IMR-90 (cell line): ENCODE measurements at regions not wholly inside any gene's neighbourhood (a gene's known extent, or its start where the extent isn't known, plus 50 kb on each side); places are given as distances from the start of the nearest gene placed in this dataset.

Source experiments
- ATAC-seq: fragments of 200-7000 bp; cut with Tn5 transposase; 2 replicates; pipeline ENCODE4 v1.9.1; 2020; ENCODE audit warnings: low read depth, mild to moderate bottlenecking, moderate library complexity
- BruUV-seq: library from RNA; stranded (reverse); fragments of 400-500 nt; replicated peaks from 2 replicates; lab custom pipeline; 2021; lab: Mats Ljungman, UMichigan
- CTCF ChIA-PET: fragments of 300-600 bp; formaldehyde crosslinking; extraction: SDS; loops from one replicate; lab custom pipeline; 2021; ENCODE audit warnings: antibody characterized with exemption; lab: Yijun Ruan, JAX
- POLR2A ChIA-PET: fragments of 300-600 bp; sonication (Branson Sonifier 250); formaldehyde crosslinking; loops from one replicate; lab custom pipeline; 2022; ENCODE audit warnings: antibody characterized with exemption; ENCODE audit not compliant: unreplicated experiment; lab: Charles Lee
- DNase-seq: peaks from one replicate; pipeline ENCODE4 v3.0.0; 2013
- H2AFZ ChIP-seq: replicated peaks from 2 replicates; pipeline ENCODE3; 2013; ENCODE audit warnings: low read length, mild to moderate bottlenecking; ENCODE audit not compliant: poor library complexity
- H2AK5ac ChIP-seq: 2 replicates; pipeline ENCODE4 v1.6.1; 2013; ENCODE audit warnings: low read depth, low read length, inconsistent platforms
- H2AK9ac ChIP-seq: replicated peaks from 2 replicates; pipeline ENCODE3; 2013; ENCODE audit warnings: mild to moderate bottlenecking, low read depth, low read length, moderate library complexity; ENCODE audit not compliant: poor library complexity
- H2BK120ac ChIP-seq: 2 replicates; pipeline ENCODE4 v1.6.1; 2013; ENCODE audit warnings: low read depth, low read length, inconsistent platforms
- H2BK15ac ChIP-seq: 3 replicates; pipeline ENCODE4 v1.6.1; 2013; ENCODE audit warnings: low read depth, low read length, inconsistent platforms
- H2BK20ac ChIP-seq: 2 replicates; pipeline ENCODE4 v1.6.1; 2013; ENCODE audit warnings: low read depth, mild to moderate bottlenecking, inconsistent platforms, low read length, moderate library complexity
- H2BK5ac ChIP-seq: 2 replicates; pipeline ENCODE4 v1.6.1; 2013; ENCODE audit warnings: mild to moderate bottlenecking, low read depth, low read length, inconsistent platforms; ENCODE audit not compliant: poor library complexity, severe bottlenecking
- H3K14ac ChIP-seq: replicated peaks from 2 replicates; pipeline ENCODE4 v1.6.1; 2013; ENCODE audit warnings: low read depth, low read length, inconsistent platforms
- H3K18ac ChIP-seq: 2 replicates; pipeline ENCODE4 v1.6.1; 2013; ENCODE audit warnings: low read depth, low read length, control low read depth
- H3K23ac ChIP-seq: 2 replicates; pipeline ENCODE4 v1.6.1; 2013; ENCODE audit warnings: low read depth, low read length, inconsistent platforms
- H3K27ac ChIP-seq: 2 replicates; pipeline ENCODE4 v1.5.1; 2013; ENCODE audit warnings: mild to moderate bottlenecking, control low read depth, low read length; ENCODE audit not compliant: insufficient read depth
- H3K27me3 ChIP-seq: 2 replicates; pipeline ENCODE4 v1.6.1; 2013; ENCODE audit warnings: low read length; ENCODE audit not compliant: control insufficient read depth, insufficient read depth
- H3K36me3 ChIP-seq: 2 replicates; pipeline ENCODE4 v1.6.1; 2013; ENCODE audit warnings: low read length, mixed read lengths; ENCODE audit not compliant: control insufficient read depth, insufficient read depth
- H3K4ac ChIP-seq: 2 replicates; pipeline ENCODE4 v1.6.1; 2013; ENCODE audit warnings: low read depth, low read length, inconsistent platforms
- H3K4me1 ChIP-seq: 2 replicates; pipeline ENCODE4 v1.6.1; 2013; ENCODE audit warnings: low read length, mixed read lengths; ENCODE audit not compliant: control insufficient read depth, insufficient read depth
- H3K4me2 ChIP-seq: 2 replicates; pipeline ENCODE4 v1.6.1; 2013; ENCODE audit warnings: low read depth, mild to moderate bottlenecking, control low read depth, low read length, moderate library complexity
- H3K4me3 ChIP-seq: 2 replicates; pipeline ENCODE4 v1.5.1; 2013; ENCODE audit warnings: low read depth, mild to moderate bottlenecking, control low read depth, low read length, moderate library complexity; ENCODE audit not compliant: insufficient read depth
- H3K56ac ChIP-seq: 2 replicates; pipeline ENCODE4 v1.6.1; 2013; ENCODE audit warnings: low read length, inconsistent platforms; ENCODE audit not compliant: insufficient read depth; ENCODE audit errors: extremely low read depth
- H3K79me1 ChIP-seq, 2 experiments: 2 replicates each; pipeline ENCODE4 v1.6.1; 2013; ENCODE audit warnings: low read length in 2 of 2, inconsistent platforms in 1 of 2, low read depth in 1 of 2
- H3K9ac ChIP-seq: 2 replicates; pipeline ENCODE4 v1.6.1; 2013; ENCODE audit warnings: low read depth, low read length, control low read depth
- H3K9me1 ChIP-seq: 2 replicates; pipeline ENCODE4 v1.6.1; 2013; ENCODE audit warnings: low read length, inconsistent platforms; ENCODE audit not compliant: insufficient read depth
- H3K9me3 ChIP-seq: 2 replicates; pipeline ENCODE4 v1.6.1; 2013; ENCODE audit warnings: low read length; ENCODE audit not compliant: control insufficient read depth, insufficient read depth
- H4K20me1 ChIP-seq: 2 replicates; pipeline ENCODE4 v1.6.1; 2013; ENCODE audit warnings: low read length, inconsistent platforms; ENCODE audit not compliant: insufficient read depth
- H4K5ac ChIP-seq: 2 replicates; pipeline ENCODE4 v1.6.1; 2013; ENCODE audit warnings: mild to moderate bottlenecking, low read depth, low read length, control low read depth
- H4K8ac ChIP-seq, 2 experiments: 2 replicates each; pipeline ENCODE4 v1.6.1; 2013; ENCODE audit warnings: low read depth in 2 of 2, low read length in 2 of 2, control low read depth in 1 of 2, inconsistent platforms in 1 of 2
- H4K91ac ChIP-seq: 2 replicates; pipeline ENCODE4 v1.6.1; 2013; ENCODE audit warnings: low read depth, low read length, inconsistent platforms; ENCODE audit not compliant: insufficient read depth
- BHLHE40 ChIP-seq: fragments of 150-350 bp; IDR thresholded peaks from 2 replicates; pipeline ENCODE4 v1.6.1; 2016; ENCODE audit warnings: mild to moderate bottlenecking, low read depth, low read length
- CEBPB ChIP-seq: IDR thresholded peaks from 2 replicates; pipeline ENCODE4 v1.6.1; 2012; ENCODE audit warnings: low read depth, low read length, improper control_type of control experiment
- CHD1 ChIP-seq: IDR thresholded peaks from 2 replicates; pipeline ENCODE4 v1.6.1; 2012; ENCODE audit warnings: low read depth, low read length, improper control_type of control experiment
- CTCF ChIP-seq: conservative IDR thresholded peaks from 2 replicates; pipeline ENCODE4 v1.5.1; 2012; ENCODE audit warnings: mild to moderate bottlenecking, low read depth, low read length, improper control_type of control experiment
- ELK1 ChIP-seq: fragments of 150-350 bp; IDR thresholded peaks from 2 replicates; pipeline ENCODE4 v1.6.1; 2016; ENCODE audit warnings: low read depth, mild to moderate bottlenecking, low read length, moderate library complexity, borderline replicate concordance
- FOS ChIP-seq: fragments of 150-350 bp; IDR thresholded peaks from 2 replicates; pipeline ENCODE4 v1.6.1; 2016; ENCODE audit warnings: low read depth, low read length
- MAFK ChIP-seq: IDR thresholded peaks from 2 replicates; pipeline ENCODE4 v1.6.1; 2012; ENCODE audit warnings: low read depth, low read length, improper control_type of control experiment
- MXI1 ChIP-seq: IDR thresholded peaks from 2 replicates; pipeline ENCODE4 v1.6.1; 2012; ENCODE audit warnings: low read depth, mild to moderate bottlenecking, low read length, moderate library complexity, borderline replicate concordance
- NFE2L2 ChIP-seq: fragments of 150-350 bp; IDR thresholded peaks from 2 replicates; pipeline ENCODE4 v1.6.1; 2016; ENCODE audit warnings: low read depth, mild to moderate bottlenecking, low read length
- POLR2A ChIP-seq: IDR thresholded peaks from 2 replicates; pipeline ENCODE4 v1.6.1; 2012; ENCODE audit warnings: mild to moderate bottlenecking, low read depth, low read length
- RAD21 ChIP-seq: IDR thresholded peaks from 2 replicates; pipeline ENCODE4 v1.6.1; 2012; ENCODE audit warnings: low read length, improper control_type of control experiment
- RCOR1 ChIP-seq: IDR thresholded peaks from 2 replicates; pipeline ENCODE4 v1.6.1; 2012; ENCODE audit warnings: mild to moderate bottlenecking, low read length, improper control_type of control experiment; ENCODE audit not compliant: insufficient replicate concordance
- RFX5 ChIP-seq: IDR thresholded peaks from 2 replicates; pipeline ENCODE4 v1.8.0; 2012; ENCODE audit warnings: low read depth, mild to moderate bottlenecking, low read length, moderate library complexity
- SMC3 ChIP-seq: fragments of 150-350 bp; IDR thresholded peaks from 2 replicates; pipeline ENCODE4 v1.6.1; 2016; ENCODE audit warnings: low read depth, mild to moderate bottlenecking, antibody characterized with exemption, low read length, moderate library complexity
- USF2 ChIP-seq: fragments of 150-350 bp; IDR thresholded peaks from 2 replicates; pipeline ENCODE4 v1.6.1; 2017; ENCODE audit warnings: mild to moderate bottlenecking, antibody characterized with exemption, low read length, low read depth
- WGBS, 2 experiments: methylation state at CpG; one replicate each; pipeline versions ENCODE4 v1.1.5 to v1.1.7; 2013; ENCODE audit warnings: missing lambda C conversion rate in 2 of 2; ENCODE audit not compliant: insufficient read length in 1 of 2; ENCODE audit errors: extremely low coverage in 2 of 2; 5-methylcytosine and 5-hydroxymethylcytosine counted together
- dilution Hi-C: fragments of 300-500 bp; cut with HindIII; formaldehyde crosslinking; loops from one replicate; pipeline ENCODE4 v1.14.3; 2018; ENCODE audit warnings: low sequenced_read_pairs; ENCODE audit not compliant: unreplicated experiment
- in situ Hi-C: fragments of 300-500 bp; cut with MboI; formaldehyde crosslinking; loops from 3 replicates; pipeline ENCODE4 v1.14.3; 2019; ENCODE audit warnings: low sequenced_read_pairs, inconsistent platforms, mixed read lengths
- intact Hi-C: fragments of 100-400 bp; cut with micrococcal nuclease; formaldehyde crosslinking; loops from 2 replicates; pipeline ENCODE4 v1.10.0; 2022

GRCh38 chr2:225971433-225971832 lies 571.9 kb downstream of the NYAP2 start:
- H3K4me1 ChIP-seq, result no peaks in the 10 kb centered on the region
- H3K18ac ChIP-seq, result no peak overlapping the region
- TF ChIP-seq RAD21, result no peak
- no peak for TF ChIP-seq MAFK
- TF ChIP-seq RCOR1, result no peak
- no peak for TF ChIP-seq FOS
- TF ChIP-seq RFX5, result no peak
- TF ChIP-seq CTCF, result no peak
- TF ChIP-seq NFE2L2, result no peak
- no peak for TF ChIP-seq BHLHE40
- no peak for TF ChIP-seq CHD1
- TF ChIP-seq SMC3, result no peak
- no peak for TF ChIP-seq CEBPB
- TF ChIP-seq USF2, result no peak
- no peak for TF ChIP-seq POLR2A
- no peak for TF ChIP-seq MXI1
- TF ChIP-seq ELK1, result no peak
- WGBS, 2 experiments, result 100% methylated on average over 1 of the region's 3 CpGs; no CpG with 5 or more reads in 1 of the 2 experiments
- no peak overlapping the region for H2AK9ac ChIP-seq
- H3K4me3 ChIP-seq, result no peak overlapping the region
- POLR2A ChIA-PET, result no interaction called here
- H3K27ac ChIP-seq, result no peak overlapping the region
- H2BK15ac ChIP-seq, result no peak overlapping the region
- H2BK5ac ChIP-seq, result no peak overlapping the region
- H4K20me1 ChIP-seq, result no peaks in the 10 kb centered on the region
- 0 out of 2 replicates have a peak, but pooled peaks cover 2% of the 10 kb centered on the region for H3K9me3 ChIP-seq
- no peaks in the 10 kb centered on the region for H3K79me1 ChIP-seq
- ATAC-seq (no peak), DNase-seq (no peak)
- no peak overlapping the region for H4K91ac ChIP-seq
- dilution Hi-C loops (no loop called here), in situ Hi-C loops (no loop called here), intact Hi-C loops (no loop called here)
- H3K23ac ChIP-seq, result no peak overlapping the region
- H2AK5ac ChIP-seq, result no peak overlapping the region; the same call in 1 of the 2 replicates
- no peak overlapping the region for H2BK120ac ChIP-seq
- no peak overlapping the region for H3K4me2 ChIP-seq
- no peak overlapping the region for H3K56ac ChIP-seq
- no peak overlapping the region for H2AFZ ChIP-seq
- H3K14ac ChIP-seq, result no peak overlapping the region; the same call in 1 of the 2 replicates
- H2BK20ac ChIP-seq, result no peak overlapping the region
- H4K8ac ChIP-seq, result no peak overlapping the region
- no peak overlapping the region for H3K9ac ChIP-seq
- no TSS peak for BruUV-seq
- no peaks in the 10 kb centered on the region for H3K9me1 ChIP-seq
- CTCF ChIA-PET, result no interaction called here
- no peak overlapping the region for H4K5ac ChIP-seq
- no peak overlapping the region for H3K4ac ChIP-seq
- no peaks in the 10 kb centered on the region for H3K27me3 ChIP-seq
- H3K36me3 ChIP-seq, result no peaks in the 10 kb centered on the region
